WTC11 (cell line): ENCODE measurements at regions not wholly inside any gene's neighbourhood (a gene's known extent, or its start where the extent isn't known, plus 50 kb on each side); places are given as distances from the start of the nearest gene placed in this dataset.

Experiments used
- ATAC-seq: fragments of 200-7000 bp; cut with Tn5 transposase; 2 replicates; pipeline ENCODE4 v1.10.0; 2021; ENCODE audit warnings: mild to moderate bottlenecking, moderate library complexity
- CTCF ChIA-PET: fragments of 300-600 bp; sonication (Branson Sonifier 250); formaldehyde crosslinking; loops from one replicate; lab custom pipeline; 2021; ENCODE audit warnings: antibody characterized with exemption; lab: Charles Lee
- POLR2A ChIA-PET: fragments of 350-600 bp; sonication (Branson Sonifier 250); formaldehyde crosslinking; loops from one replicate; lab custom pipeline; 2021; ENCODE audit warnings: antibody characterized with exemption; lab: Charles Lee
- DNase-seq: peaks from one replicate; pipeline ENCODE4 v3.0.0; 2021; ENCODE audit warnings: low spot score
- H3K27ac Mint-ChIP-seq: 2 replicates; pipeline ENCODE4 v1.8.0; 2021; ENCODE audit warnings: mixed read lengths
- H3K27me3 Mint-ChIP-seq: 2 replicates; pipeline ENCODE4 v1.8.0; 2021; ENCODE audit warnings: low read depth, mild to moderate bottlenecking, moderate library complexity, mixed read lengths
- H3K36me3 Mint-ChIP-seq: 2 replicates; pipeline ENCODE4 v1.8.0; 2021; ENCODE audit warnings: mixed read lengths
- H3K4me1 Mint-ChIP-seq: 2 replicates; pipeline ENCODE4 v1.8.0; 2022; ENCODE audit warnings: mixed read lengths
- H3K4me3 Mint-ChIP-seq: 2 replicates; pipeline ENCODE4 v1.8.0; 2021; ENCODE audit warnings: mild to moderate bottlenecking, moderate library complexity, mixed read lengths
- H3K9me3 Mint-ChIP-seq: 2 replicates; pipeline ENCODE4 v1.8.0; 2021; ENCODE audit warnings: mixed read lengths
- CBFB ChIP-seq: sonication (generic); formaldehyde crosslinking; IDR thresholded peaks from 2 replicates; pipeline ENCODE4 v1.8.1; 2022; ENCODE audit warnings: mild to moderate bottlenecking, low read depth, missing genetic modification reagents
- CREM ChIP-seq: sonication (generic); formaldehyde crosslinking; IDR thresholded peaks from 2 replicates; pipeline ENCODE4 v1.8.1; 2022; ENCODE audit warnings: mild to moderate bottlenecking, missing genetic modification reagents, moderate library complexity
- E2F4 ChIP-seq: sonication (generic); formaldehyde crosslinking; IDR thresholded peaks from 2 replicates; pipeline ENCODE4 v1.8.1; 2022; ENCODE audit warnings: low read depth, mild to moderate bottlenecking, moderate library complexity, missing genetic modification reagents, borderline replicate concordance
- FOXP1 ChIP-seq: sonication (generic); formaldehyde crosslinking; IDR thresholded peaks from 2 replicates; pipeline ENCODE4 v1.8.0; 2022; ENCODE audit warnings: missing genetic modification reagents, mild to moderate bottlenecking, moderate library complexity, borderline replicate concordance
- GABPB1 ChIP-seq: sonication (generic); formaldehyde crosslinking; IDR thresholded peaks from 2 replicates; pipeline ENCODE4 v1.8.1; 2023; ENCODE audit warnings: mild to moderate bottlenecking, missing genetic modification reagents
- IRF2 ChIP-seq: sonication (generic); formaldehyde crosslinking; IDR thresholded peaks from 2 replicates; pipeline ENCODE4 v1.8.0; 2022; ENCODE audit warnings: low read depth, missing genetic modification reagents, borderline replicate concordance
- JUN ChIP-seq: sonication (generic); formaldehyde crosslinking; IDR thresholded peaks from 2 replicates; pipeline ENCODE4 v1.8.0; 2023; ENCODE audit warnings: mild to moderate bottlenecking, missing genetic modification reagents
- NFE2L1 ChIP-seq: sonication (generic); formaldehyde crosslinking; IDR thresholded peaks from 2 replicates; pipeline ENCODE4 v1.8.1; 2023; ENCODE audit warnings: missing genetic modification reagents
- SOX15 ChIP-seq: fragments of 250-450 bp; sonication (Bioruptor Pico); IDR thresholded peaks from 2 replicates; pipeline ENCODE4 v1.9.0; 2021; ENCODE audit warnings: mild to moderate bottlenecking
- TEAD4 ChIP-seq: sonication (generic); formaldehyde crosslinking; IDR thresholded peaks from 2 replicates; pipeline ENCODE4 v1.8.0; 2022; ENCODE audit warnings: mild to moderate bottlenecking, missing genetic modification reagents
- ZMAT4 ChIP-seq: fragments of 250-450 bp; sonication (Bioruptor Pico); IDR thresholded peaks from 2 replicates; pipeline ENCODE4 v1.9.0; 2021; ENCODE audit warnings: mild to moderate bottlenecking
- ZNF138 ChIP-seq: sonication (generic); formaldehyde crosslinking; conservative IDR thresholded peaks from 2 replicates; pipeline ENCODE4 v1.8.1; 2022; ENCODE audit warnings: mild to moderate bottlenecking, moderate library complexity, missing genetic modification reagents
- ZNF232 ChIP-seq: sonication (generic); formaldehyde crosslinking; IDR thresholded peaks from 2 replicates; pipeline ENCODE4 v1.8.0; 2022; ENCODE audit warnings: mild to moderate bottlenecking, missing genetic modification reagents
- ZNF416 ChIP-seq: fragments of 250-450 bp; sonication (Bioruptor Pico); IDR thresholded peaks from 2 replicates; pipeline ENCODE4 v1.9.0; 2021; ENCODE audit warnings: mild to moderate bottlenecking, inconsistent platforms
- ZSCAN18 ChIP-seq: fragments of 250-450 bp; sonication (Bioruptor Pico); IDR thresholded peaks from 2 replicates; pipeline ENCODE4 v2.1.2; 2022; ENCODE audit warnings: mild to moderate bottlenecking, moderate library complexity
- TF ChIP-seq, protein P1 (sequence below): sonication (generic); formaldehyde crosslinking; IDR thresholded peaks from 2 replicates; pipeline ENCODE4 v1.8.1; 2023; ENCODE audit warnings: mild to moderate bottlenecking, missing genetic modification reagents, moderate library complexity
- TF ChIP-seq, protein P2 (sequence below): fragments of 250-450 bp; sonication (Bioruptor Pico); IDR thresholded peaks from 2 replicates; pipeline ENCODE4 v1.8.0; 2021; ENCODE audit warnings: mild to moderate bottlenecking
- TF ChIP-seq, protein P3 (sequence below): sonication (generic); formaldehyde crosslinking; IDR thresholded peaks from 2 replicates; pipeline ENCODE4 v1.8.0; 2022; ENCODE audit warnings: missing genetic modification reagents

- Mint-ChIP-seq H3K36me3 (peaks cover 34% of the 10 kb centered on the region), H3K27me3 (peaks cover 11% of the 10 kb centered on the region), H3K9me3 (peaks cover 40% of the 10 kb centered on the region), H3K27ac (no peak overlapping the region)
- CTCF ChIA-PET, result no interaction called here
- DNase-seq, result no peak
- TF ChIP-seq JUN (CRISPR knock-in tag) (no peak), IRF2 (CRISPR knock-in tag) (no peak), ZMAT4 (CRISPR knock-in tag) (no peak), NFE2L1 (CRISPR knock-in tag) (no peak), GABPB1 (no peak), ZSCAN18 (CRISPR knock-in tag) (no peak)
- TF ChIP-seq, protein P1, sequence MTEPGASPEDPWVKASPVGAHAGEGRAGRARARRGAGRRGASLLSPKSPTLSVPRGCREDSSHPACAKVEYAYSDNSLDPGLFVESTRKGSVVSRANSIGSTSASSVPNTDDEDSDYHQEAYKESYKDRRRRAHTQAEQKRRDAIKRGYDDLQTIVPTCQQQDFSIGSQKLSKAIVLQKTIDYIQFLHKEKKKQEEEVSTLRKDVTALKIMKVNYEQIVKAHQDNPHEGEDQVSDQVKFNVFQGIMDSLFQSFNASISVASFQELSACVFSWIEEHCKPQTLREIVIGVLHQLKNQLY (CRISPR knock-in tag), result no peak
- TF ChIP-seq, protein P2, sequence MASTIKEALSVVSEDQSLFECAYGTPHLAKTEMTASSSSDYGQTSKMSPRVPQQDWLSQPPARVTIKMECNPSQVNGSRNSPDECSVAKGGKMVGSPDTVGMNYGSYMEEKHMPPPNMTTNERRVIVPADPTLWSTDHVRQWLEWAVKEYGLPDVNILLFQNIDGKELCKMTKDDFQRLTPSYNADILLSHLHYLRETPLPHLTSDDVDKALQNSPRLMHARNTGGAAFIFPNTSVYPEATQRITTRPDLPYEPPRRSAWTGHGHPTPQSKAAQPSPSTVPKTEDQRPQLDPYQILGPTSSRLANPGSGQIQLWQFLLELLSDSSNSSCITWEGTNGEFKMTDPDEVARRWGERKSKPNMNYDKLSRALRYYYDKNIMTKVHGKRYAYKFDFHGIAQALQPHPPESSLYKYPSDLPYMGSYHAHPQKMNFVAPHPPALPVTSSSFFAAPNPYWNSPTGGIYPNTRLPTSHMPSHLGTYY (CRISPR knock-in tag), result no peak
- TF ChIP-seq, all 79 proteins: peak for 0
- no peak for ATAC-seq
- POLR2A ChIA-PET, result interaction anchor here (0.6 kb wide), 1 partner anchor 11 kb away, joined by 4 read pairs; no protein-coding TSS in a partner anchor
- Mint-ChIP-seq H3K4me1 (no peaks in the 10 kb centered on the region), H3K4me3 (no peak overlapping the region)
Observed at GRCh38 chr10:131574707-131575430, 263.3 kb upstream of the TCERG1L start.

GRCh38 chr10:131575877-131576276 lies 264.4 kb upstream of the TCERG1L start:
- peaks cover 45% of the 10 kb centered on the region for H3K9me3 Mint-ChIP-seq
- ChIA-PET CTCF (no interaction called here), POLR2A (no interaction called here)
- DNase-seq (no peak), ATAC-seq (no peak)
- H3K4me1 Mint-ChIP-seq, result no peaks in the 10 kb centered on the region
- H3K27ac Mint-ChIP-seq, result no peak overlapping the region
- peaks cover 36% of the 10 kb centered on the region for H3K36me3 Mint-ChIP-seq
- no peak overlapping the region for H3K4me3 Mint-ChIP-seq
- peaks cover 15% of the 10 kb centered on the region for H3K27me3 Mint-ChIP-seq
- TF ChIP-seq ZNF138 (no peak), E2F4 (CRISPR knock-in tag) (no peak)

GRCh38 chr10:131576341-131577177 lies 265.0 kb upstream of the TCERG1L start:
- ATAC-seq, result no peak
- TF ChIP-seq CREM (no peak), ZNF232 (no peak), SOX15 (CRISPR knock-in tag) (no peak), FOXP1 (no peak), TEAD4 (no peak), ZNF416 (no peak), ZSCAN18 (CRISPR knock-in tag) (no peak), CBFB (CRISPR knock-in tag) (no peak)
- TF ChIP-seq, protein P3, sequence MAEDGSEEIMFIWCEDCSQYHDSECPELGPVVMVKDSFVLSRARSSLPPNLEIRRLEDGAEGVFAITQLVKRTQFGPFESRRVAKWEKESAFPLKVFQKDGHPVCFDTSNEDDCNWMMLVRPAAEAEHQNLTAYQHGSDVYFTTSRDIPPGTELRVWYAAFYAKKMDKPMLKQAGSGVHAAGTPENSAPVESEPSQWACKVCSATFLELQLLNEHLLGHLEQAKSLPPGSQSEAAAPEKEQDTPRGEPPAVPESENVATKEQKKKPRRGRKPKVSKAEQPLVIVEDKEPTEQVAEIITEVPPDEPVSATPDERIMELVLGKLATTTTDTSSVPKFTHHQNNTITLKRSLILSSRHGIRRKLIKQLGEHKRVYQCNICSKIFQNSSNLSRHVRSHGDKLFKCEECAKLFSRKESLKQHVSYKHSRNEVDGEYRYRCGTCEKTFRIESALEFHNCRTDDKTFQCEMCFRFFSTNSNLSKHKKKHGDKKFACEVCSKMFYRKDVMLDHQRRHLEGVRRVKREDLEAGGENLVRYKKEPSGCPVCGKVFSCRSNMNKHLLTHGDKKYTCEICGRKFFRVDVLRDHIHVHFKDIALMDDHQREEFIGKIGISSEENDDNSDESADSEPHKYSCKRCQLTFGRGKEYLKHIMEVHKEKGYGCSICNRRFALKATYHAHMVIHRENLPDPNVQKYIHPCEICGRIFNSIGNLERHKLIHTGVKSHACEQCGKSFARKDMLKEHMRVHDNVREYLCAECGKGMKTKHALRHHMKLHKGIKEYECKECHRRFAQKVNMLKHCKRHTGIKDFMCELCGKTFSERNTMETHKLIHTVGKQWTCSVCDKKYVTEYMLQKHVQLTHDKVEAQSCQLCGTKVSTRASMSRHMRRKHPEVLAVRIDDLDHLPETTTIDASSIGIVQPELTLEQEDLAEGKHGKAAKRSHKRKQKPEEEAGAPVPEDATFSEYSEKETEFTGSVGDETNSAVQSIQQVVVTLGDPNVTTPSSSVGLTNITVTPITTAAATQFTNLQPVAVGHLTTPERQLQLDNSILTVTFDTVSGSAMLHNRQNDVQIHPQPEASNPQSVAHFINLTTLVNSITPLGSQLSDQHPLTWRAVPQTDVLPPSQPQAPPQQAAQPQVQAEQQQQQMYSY (CRISPR knock-in tag), result no peak
- TF ChIP-seq, protein P2 (CRISPR knock-in tag), result no peak

More at GRCh38 chr10:131576341-131577177, 265.0 kb upstream of the TCERG1L start:
- no peak for DNase-seq
- Mint-ChIP-seq H3K4me1 (no peaks in the 10 kb centered on the region), H3K4me3 (no peak overlapping the region), H3K27me3 (peaks cover 9% of the 10 kb centered on the region), H3K9me3 (peaks cover 41% of the 10 kb centered on the region), H3K27ac (no peak overlapping the region), H3K36me3 (peaks cover 34% of the 10 kb centered on the region)
- ChIA-PET CTCF (no interaction called here), POLR2A (no interaction called here)
